Brain pericyte (primary cell): ENCODE measurements at regions not wholly inside any gene's neighbourhood (a gene's known extent, or its start where the extent isn't known, plus 50 kb on each side); places are given as distances from the start of the nearest gene placed in this dataset.
"Not testable (repeated sequence)": the region's sequence is repeated elsewhere in the genome, so short reads cannot be mapped to it uniquely, and the experiment has no call there.

ENCODE experiments used
- DNase-seq: peaks from one replicate; pipeline ENCODE4 v3.0.0-alpha.2; 2012; ENCODE audit warnings: low read depth, low spot score

DNA sequence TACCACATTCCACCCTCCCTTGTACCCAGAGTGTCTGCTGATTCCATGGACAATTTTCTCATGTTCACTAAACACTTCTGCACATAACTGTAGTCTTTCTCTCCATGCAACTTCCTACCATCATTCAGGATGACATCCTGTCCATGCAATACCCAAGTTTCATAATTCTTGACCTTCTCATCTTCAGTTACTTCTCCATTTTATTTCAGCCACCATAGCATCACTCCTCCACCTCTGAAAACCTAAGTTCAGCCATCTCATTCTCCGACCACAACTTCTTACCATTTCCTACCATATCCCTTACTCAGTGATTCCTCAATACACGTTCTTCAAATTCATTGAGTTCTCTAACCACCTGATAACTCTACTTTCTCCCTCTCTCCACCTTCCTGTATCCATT, 216.5 kb upstream of the TENT5A start:
- DNase-seq: no peak

DNA sequence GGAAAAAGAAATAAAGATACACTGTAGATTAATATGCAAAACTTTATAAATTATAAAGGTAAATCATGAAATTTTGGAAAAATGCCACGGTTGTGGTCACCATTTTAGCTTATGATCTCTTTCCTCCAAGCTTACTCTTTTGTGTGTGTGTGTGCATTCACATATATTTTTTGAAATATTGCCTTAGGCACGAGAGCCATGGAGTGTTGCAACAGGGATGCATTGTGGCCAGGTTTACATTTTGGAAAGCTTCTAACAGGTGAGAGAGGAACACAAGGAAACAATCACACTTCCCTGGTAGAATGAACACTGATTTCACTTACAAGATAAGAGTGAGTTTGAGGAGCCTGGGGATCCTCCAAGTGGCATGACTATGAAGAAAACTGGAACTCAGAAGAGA, 214.5 kb upstream of the TENT5A start:
- DNase-seq: no peak

DNA sequence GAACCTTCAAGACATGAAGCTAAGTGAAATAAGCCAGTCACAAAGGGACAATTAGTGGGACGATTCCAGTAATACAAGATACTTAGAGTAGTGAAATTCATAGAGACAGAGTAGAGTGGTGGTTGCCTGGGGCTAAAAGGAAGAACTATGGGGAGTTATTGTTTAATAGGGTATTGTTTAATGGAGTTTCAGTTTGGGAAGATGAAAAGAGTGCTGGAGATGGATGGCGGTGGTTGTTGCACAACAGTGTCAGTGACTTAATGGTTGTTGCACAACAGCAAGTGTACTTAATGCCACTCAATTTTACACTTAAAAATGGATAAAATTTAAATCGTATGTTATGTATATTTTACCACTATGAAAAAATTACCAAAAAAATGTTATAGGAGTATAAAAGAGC, 209.7 kb upstream of the TENT5A start:
- DNase-seq: no peak

DNA sequence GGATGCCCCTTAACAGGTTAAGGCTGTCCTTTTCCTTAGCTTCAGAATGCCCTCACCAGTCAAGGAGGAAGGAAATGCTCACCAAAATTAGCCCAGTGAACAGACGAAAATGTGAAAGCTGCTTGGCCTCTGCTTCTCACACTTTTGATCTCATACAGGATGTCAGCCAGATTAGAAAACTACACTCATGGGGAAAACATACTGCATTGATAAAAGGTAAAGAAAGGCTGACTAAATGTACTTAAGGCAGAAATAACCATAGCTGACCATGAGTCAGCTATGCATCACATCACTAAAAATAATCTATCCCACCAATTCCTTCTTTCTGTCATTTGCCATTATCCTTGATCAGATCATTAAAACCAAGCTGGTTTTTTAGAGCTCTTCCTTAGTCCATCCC, 198.4 kb upstream of the TENT5A start:
- DNase-seq: no peak

DNA sequence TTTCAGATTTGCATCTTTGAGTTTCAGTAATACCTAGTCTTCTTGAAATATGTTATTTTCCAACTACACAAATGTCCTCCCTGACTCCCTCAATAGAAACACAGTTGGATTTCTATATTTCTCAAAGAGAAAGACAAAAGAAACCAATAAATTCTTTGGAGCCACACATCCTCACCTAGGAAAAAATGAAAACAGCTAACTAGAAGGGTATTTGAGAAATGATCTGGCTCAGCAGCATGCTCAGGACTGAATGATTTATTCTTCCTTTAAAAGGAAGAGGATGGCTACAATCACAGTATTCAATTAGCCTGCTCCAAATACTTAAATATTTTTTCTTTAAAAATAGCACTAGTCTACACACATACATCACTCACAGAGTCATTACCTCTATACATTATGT, 196.4 kb upstream of the TENT5A start:
- DNase-seq: no peak

DNA sequence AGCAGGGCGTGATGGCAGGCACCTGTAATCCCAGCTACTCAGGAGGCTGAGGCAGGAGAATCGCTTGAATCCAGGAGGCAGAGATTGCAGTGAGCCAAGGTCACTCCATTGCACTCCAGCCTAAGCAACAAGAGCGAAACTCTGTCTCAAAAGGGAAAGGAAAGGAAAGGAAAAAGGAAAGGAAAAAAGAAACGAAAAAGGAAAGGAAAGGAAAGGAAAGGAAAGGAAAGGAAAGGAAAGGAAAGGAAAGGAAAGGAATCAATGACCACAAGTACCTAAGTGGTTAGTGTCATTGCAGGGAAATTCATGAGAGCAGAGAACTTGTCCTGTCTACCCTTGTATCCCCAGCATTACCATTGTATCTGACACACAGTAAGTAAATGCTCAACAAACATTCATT, 195.7 kb upstream of the TENT5A start:
- DNase-seq: not testable (repeated sequence)

DNA sequence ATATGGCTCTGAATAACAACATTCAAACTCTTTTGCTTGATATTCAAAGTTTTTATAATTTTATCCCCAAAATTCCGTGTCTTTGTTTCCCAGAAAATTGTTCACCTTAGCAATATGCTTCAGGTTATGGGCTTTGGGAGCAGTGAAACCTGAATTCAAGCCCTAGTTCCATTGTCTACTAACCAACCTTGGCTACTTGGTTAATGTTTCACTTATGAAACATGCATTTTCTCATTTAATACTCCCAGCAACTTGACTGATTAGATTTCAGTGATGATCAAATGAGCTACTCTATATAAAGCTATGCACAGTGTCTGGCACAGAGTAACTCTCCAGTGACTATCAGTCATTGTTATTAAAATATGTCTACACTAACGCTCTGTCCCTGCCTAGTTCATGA, 192.2 kb upstream of the TENT5A start:
- no peak for DNase-seq

DNA sequence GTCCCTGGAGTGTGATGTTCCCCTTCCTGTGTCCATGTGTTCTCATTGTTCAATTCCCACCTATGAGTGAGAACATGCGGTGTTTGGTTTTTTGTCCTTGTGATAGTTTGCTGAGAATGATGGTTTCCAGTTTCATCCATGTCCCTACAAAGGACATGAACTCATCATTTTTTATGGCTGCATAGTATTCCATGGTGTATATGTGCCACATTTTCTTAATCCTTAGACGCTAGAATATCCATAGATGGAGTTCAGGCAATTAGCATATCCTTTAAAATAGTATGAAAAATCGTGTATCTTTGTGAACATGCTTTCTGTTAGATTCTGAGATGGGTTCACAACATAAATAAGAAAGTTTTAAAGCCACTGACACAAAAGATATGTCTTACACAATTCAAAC, 190.4 kb upstream of the TENT5A start:
- DNase-seq: not testable (repeated sequence)

DNA sequence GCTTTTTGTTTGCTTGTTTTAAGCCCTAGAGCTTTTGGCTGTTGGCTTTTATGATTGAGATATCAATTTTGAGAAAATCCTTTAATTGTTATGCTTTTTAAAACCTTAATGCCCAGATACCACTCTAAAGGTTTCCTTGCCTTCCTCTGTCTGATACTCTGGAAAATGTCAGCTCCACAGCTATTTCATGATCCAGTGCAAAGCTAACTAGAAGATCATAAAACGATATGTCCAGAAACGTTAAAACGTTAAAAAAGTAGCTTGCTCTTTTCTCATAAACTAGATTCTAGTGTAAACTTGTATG, 189.5 kb upstream of the TENT5A start:
- DNase-seq: no peak

DNA sequence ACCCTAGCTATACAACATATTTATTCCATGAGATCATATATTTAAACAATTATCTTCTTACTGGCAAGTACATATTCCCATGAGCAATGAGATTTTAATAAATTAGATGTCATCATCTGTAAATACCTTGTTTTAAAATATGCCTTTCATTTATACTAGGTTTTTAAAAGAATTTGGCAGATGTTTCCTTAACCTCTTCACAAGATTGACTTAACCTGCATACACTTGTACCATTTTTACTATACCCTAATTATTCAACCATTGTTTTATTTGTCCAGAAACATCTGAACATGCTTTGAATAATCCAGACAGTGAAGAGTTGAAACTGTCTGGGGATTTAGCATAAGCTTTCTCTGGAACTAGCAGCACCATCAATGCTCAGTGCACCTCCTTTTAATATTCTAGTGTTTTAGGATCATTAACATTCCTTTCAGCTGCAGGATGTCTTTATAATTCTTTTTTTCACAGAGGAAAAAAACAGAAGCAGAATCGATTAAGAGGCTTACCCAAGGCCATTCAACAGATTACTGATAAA, 188.0 kb upstream of the TENT5A start:
- no peak for DNase-seq

DNA sequence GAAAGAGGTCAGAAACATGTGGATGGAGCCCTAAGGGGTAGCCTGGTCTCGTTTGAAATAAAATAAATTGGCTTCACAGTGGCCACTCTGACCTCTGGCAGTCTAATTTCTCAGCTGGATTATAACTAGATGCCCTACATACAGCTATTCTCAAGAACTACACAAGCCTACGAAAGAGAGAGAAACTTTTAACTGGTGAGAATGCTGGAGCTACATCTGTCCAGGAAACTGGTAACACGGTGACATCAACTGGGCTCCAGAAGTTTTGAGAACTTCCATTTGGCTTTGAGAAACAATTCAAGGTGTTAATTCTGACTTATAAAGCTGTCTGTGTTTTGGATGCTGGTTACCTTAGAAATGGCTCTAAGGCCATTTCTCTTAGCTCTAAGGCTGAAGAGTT, 187.3 kb upstream of the TENT5A start:
- no peak for DNase-seq

DNA sequence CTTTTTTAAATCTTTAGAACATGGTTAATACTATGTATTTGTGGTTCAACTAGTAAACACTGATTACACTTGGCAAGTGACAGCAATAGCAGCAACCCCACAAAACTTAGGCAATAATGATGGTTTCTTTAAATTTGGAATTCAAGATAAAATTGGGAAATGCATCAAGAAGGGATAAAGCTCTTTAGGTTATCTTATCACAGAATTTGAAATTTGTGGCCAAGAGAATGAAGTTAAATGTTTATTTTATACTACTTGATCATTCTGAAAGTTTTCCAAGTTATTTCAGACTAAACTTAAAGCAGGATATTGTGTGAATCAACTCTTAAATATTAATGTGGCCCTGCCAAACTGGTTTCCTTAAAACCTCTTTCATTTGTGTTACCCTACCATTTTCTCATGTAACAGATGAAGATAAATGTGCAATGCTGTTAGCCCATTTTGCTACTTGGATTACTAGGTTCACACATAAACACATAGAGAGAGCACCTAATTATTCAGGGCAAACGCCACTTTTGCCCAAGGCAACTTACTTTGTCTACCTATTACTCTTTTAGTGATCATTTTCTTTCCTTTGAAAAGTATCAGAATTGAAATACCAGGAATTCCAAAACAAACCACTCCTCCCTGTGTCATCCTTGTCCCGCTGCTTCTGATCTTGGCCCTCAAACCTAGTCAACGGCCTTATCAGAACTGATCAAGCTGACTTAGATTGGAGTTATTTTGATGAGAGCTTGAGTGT, 186.7 kb upstream of the TENT5A start:
- no peak for DNase-seq

DNA sequence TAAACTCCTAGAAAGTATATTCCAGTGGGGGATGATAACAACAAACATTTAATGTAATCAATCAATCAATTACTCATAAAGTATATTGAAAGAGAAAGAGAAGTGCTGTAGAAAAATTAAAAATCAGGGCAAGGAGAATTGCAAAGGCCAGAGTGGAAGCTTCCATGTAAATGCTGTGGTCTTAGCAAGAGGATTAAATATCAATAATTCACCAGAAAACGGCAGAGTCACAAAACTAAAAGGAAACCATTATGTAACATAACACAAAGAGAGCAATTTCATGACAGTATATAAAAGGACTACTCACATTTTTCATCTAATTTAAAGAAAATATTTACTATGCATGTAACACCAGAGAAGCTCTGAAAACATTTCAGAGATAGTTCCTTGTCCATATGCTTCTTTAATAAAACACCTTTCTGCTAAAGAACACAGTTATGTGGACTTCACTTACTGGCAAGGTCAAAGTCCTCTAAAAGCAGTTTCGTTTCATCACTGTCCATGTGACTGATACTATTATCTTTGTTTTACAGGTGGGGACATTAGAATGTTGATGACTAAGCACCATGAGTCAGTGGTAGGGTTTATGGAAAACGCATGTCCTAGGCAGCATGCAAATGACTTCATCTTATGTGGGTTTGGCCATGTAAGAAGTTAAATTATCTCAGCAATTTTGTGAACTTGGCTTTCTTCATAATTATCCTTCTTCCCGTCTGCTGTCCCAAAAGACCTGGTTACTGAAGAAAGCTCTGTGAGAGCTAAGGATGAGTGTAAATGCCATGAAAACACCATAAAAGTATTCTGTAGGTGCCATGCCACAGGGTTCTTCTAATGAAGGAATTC, 185.8 kb upstream of the TENT5A start:
- peak; percentile 8 for DNase-seq

DNA sequence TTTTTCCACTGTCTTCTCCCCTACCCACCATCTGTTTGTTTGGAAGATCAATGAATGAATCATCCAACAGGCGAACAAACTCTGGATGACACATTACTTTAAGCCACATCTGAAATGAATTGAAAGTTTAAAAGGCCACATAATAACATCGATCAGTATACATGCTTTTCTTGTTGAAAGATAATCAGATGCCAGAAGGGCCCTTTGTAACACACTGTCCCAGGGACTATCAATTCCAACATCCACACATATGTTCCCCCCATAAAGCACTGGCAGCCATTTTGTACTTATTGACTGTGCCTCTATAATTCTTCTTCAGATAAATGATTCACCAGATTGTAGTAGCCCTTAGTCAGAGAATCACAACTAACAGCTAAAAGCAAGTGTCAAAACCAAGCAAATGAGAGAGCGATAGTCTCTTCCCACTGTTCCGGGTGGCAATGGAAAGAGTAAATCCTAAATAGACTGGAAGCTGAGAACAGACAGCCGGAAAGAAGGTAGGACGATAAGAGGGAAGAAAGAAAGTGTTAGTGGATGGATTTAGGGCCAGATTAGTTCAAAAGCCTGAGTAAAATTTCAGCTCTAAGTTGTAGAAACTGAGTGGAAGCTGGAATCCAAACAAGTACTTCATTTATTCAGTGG, 184.9 kb upstream of the TENT5A start:
- no peak for DNase-seq

DNA sequence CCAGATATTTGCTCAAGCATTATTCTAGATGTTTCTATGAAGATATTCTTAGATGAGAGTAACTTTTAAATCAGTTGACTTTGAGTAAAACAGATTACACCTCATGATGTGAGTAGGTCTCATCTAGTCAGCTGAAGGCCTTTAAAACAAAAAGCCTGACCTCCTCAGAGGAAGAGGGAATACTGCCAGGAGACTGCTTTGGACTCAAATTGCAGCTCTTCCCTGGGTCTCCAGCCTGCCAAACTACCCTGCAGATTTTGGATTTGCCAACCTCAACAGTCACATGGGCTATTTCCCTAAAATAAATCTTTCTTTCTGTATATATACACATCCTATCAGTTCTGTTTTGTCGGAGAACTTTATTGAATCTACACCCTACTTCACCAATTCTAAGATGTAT, 182.5 kb upstream of the TENT5A start:
- DNase-seq: no peak

DNA sequence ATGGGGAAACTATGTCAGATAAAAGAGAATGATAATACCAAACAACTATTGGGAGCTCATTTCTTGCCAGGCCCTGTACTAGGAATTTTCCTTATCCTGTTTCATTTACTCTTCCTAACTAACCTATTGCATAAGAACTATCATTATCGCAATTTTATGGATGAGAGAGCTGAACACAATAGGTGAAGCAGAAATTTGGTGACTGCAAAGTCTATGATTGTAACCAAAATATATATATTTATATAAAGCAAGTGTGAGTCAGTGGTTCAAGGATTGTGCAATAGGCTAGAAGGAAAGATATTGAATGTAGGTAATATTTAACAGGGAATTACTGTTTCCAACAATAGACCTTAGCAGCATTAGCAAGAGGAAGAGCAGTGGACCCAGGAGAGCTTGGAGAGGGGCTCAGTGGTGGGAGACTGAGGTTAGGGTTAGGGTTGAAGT, 181.1 kb upstream of the TENT5A start:
- DNase-seq: no peak

DNA sequence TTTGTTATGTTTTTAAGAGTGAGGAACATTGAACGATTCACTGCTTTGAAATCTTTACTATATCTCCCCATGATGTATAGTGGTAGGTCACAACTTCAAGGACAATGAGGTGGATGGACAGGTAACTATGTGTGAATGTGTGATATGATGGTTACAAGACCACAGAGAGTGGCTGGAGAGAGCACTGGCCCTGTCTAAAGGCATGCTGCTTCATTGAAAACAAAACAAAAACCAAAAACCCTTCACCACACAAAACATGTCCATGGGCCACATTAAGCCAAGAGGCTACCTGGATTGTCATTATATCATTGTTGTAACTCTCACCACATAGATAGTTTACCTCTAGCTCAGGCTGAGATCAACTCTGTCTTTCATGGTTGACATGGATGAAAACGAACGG, 180.6 kb upstream of the TENT5A start:
- DNase-seq: no peak

DNA sequence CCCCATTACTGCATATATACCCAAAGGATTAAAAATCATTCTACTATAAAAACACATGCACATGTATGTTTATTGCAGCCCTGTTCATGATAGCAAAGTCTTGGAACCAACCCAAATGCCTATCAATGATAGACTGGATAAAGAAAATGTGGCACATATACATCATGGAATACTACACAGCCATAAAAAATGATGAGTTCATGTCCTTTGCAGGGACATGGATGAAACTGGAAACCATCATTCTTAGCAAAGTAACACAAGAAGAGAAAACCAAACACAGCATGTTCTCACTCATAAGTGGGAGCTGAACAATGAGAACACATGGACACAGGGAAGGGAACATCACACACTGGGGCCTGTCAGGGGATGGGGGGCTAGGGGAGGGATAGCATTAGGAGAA, 180.0 kb upstream of the TENT5A start:
- not testable (repeated sequence) for DNase-seq

DNA sequence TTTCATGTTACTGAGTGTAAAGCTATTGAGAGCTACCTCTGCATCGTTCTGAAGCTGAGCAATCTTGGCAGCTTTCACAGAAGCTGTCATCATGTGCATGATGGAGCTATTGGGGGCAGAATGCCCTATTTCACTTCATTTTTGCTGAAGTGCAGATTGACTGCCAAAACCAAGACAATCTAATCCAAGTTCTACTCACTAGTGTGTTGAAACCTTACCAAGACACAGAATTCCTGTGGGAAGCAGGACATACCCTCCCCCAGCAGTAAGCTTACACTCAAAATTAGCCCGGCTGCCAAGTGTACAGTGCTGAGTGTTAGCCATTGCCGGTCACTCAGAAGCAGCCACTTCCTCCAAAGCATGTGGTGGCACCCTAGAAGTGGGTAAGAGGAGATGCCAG, 177.3 kb upstream of the TENT5A start:
- no peak for DNase-seq

DNA sequence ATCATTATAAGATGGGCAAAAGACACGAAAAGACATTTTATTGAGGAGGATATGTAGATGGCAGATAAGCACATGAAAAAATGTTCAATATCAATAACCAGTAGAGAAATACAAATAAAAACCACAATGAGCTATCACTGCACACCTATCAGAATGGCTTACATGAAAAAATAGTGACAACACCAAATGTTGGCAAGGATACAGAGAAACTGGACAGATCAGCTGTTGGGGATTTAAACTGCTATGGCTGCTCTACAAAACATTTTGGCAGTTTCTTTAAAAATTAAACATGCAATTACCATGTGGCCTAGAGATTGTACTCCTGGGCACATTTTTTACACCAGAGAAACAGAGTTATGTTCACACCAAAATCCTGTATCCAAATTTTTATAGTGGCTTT, 172.7 kb upstream of the TENT5A start:
- DNase-seq: no peak

DNA sequence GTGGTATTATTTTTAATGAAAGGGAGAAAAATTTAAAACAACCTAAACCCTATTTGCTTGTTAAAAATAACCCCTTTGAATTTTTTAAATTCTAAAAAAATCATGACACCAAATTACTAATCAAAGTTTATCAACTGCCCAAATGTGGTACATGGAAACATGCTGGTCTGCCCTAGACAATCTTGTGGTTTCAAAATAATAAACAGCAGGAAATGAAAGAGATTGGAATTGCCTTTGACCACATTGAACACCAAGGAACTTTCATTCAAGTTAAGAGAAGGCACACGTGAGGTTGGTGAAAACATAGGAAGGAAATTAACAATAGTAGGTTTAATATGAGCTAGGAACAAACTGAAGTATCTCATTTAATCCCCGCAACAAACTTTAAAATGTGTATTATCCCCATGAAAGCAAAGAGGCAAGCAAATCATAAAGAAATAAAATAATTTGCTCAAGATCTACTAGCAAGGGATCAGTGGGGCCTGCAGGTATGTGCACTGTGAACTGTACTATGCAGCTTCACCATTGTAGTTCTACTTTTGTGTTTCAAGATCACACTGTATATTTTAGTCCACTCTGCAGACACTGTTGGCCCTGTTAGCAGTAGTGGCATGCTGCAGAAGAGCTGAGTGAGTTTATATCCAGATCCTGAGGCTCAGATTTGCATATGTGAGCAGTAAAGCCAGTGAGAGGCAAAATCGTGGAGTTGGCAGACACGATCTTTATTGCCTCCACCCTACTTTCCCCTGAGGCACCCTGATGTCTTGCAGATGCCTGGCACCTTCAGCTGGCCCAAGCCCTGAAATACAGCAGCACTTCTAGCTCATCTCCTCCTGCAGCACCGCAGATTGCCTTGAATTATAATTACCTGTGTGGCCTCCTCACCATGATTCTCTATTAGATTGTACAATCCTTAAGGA, 157.8 kb upstream of the TENT5A start:
- no peak for DNase-seq

DNA sequence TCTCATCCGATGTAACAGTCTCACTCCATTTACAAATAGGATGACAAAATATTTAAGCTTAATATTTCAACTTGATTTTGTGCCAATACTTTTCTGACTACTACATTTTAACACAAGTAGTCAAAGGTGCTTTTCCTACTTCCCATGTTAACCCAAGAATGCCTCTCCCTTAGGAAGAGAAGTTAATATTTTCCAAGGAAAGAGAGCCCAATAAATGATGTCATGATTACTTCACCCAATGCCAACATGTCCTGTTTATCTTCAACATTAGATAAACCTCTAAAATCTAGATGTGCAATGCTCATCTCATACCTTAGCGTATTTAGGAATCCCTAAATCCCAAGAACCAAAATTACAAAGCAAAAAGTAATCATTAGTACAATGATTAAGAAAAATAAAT, 156.7 kb upstream of the TENT5A start:
- DNase-seq: no peak
